SK-N-SH (cell line): ENCODE measurements at regions not wholly inside any gene's neighbourhood (a gene's known extent, or its start where the extent isn't known, plus 50 kb on each side); places are given as distances from the start of the nearest gene placed in this dataset.

ENCODE experiments used
- CTCF ChIA-PET: fragments of 300-600, 350-600 bp; formaldehyde crosslinking; extraction: SDS; loops from one replicate; lab custom pipeline; 2021; lab: Yijun Ruan, JAX
- POLR2A ChIA-PET: fragments of 350-600 bp; sonication (Branson Sonifier 250); formaldehyde crosslinking; extraction: SDS; loops from one replicate; lab custom pipeline; 2020; ENCODE audit warnings: antibody characterized with exemption, inconsistent platforms; lab: Yijun Ruan, JAX
- DNase-seq: peaks from one replicate; pipeline ENCODE4 v3.0.0; 2012
- H2AFZ ChIP-seq: fragments of 200-600 bp; sonication (generic); 2 replicates; pipeline ENCODE4 v1.8.1; 2016; ENCODE audit warnings: antibody characterized with exemption, mild to moderate bottlenecking, low read depth
- H3F3A ChIP-seq: fragments of 200-600 bp; sonication (generic); replicated peaks from 2 replicates; pipeline ENCODE3; 2016; ENCODE audit warnings: antibody characterized with exemption, mild to moderate bottlenecking; ENCODE audit not compliant: insufficient read depth
- H3K27ac ChIP-seq, 2 experiments: fragments of 200-500 bp in 1 of 2; fragments of 200-600 bp in 1 of 2; sonication (Bioruptor generic) in 1 of 2; sonication (generic), shearing (Covaris generic) in 1 of 2; 2 replicates each; pipeline versions ENCODE4 v1.5.1 to v1.6.1; 2014 to 2016; ENCODE audit warnings: low read depth in 2 of 2, inconsistent platforms in 1 of 2, low read length in 1 of 2, mild to moderate bottlenecking in 1 of 2, mixed read lengths in 1 of 2
- H3K27me3 ChIP-seq: fragments of 200-600 bp; sonication (generic), shearing (Covaris generic); 2 replicates; pipeline ENCODE4 v1.6.1; 2016; ENCODE audit warnings: mixed run types; ENCODE audit not compliant: insufficient read depth
- H3K36me3 ChIP-seq, 2 experiments: fragments of 200-500 bp in 1 of 2; fragments of 200-600 bp in 1 of 2; sonication (Bioruptor generic) in 1 of 2; sonication (generic) in 1 of 2; replicated peaks in 1 of 2; 2 replicates each; pipeline versions ENCODE3 to v1.5.1; 2014 to 2016; ENCODE audit warnings: low read length in 1 of 2, mild to moderate bottlenecking in 1 of 2; ENCODE audit not compliant: insufficient read depth in 2 of 2, control insufficient read depth in 1 of 2
- H3K4me1 ChIP-seq, 2 experiments: fragments of 200-500 bp in 1 of 2; fragments of 200-600 bp in 1 of 2; sonication (Bioruptor generic) in 1 of 2; sonication (generic), shearing (Covaris generic) in 1 of 2; 2 replicates each; pipeline versions ENCODE4 v1.5.1 to v1.6.1; 2014 to 2016; ENCODE audit warnings: low read depth in 1 of 2, low read length in 1 of 2, mixed run types in 1 of 2; ENCODE audit not compliant: insufficient read depth in 2 of 2, control insufficient read depth in 1 of 2
- H3K4me2 ChIP-seq: fragments of 200-600 bp; sonication (generic), shearing (Covaris generic); 2 replicates; pipeline ENCODE4 v1.6.1; 2017; ENCODE audit warnings: mixed run types
- H3K4me3 ChIP-seq, 2 experiments: fragments of 200-500 bp in 1 of 2; fragments of 200-600 bp in 1 of 2; sonication (Bioruptor generic) in 1 of 2; sonication (generic), shearing (Covaris generic) in 1 of 2; 2 replicates each; pipeline versions ENCODE4 v1.5.1 to v1.8.1; 2014 to 2016; ENCODE audit warnings: low read depth in 2 of 2, inconsistent platforms in 1 of 2, low read length in 1 of 2, mild to moderate bottlenecking in 1 of 2, mixed read lengths in 1 of 2, moderate library complexity in 1 of 2
- H3K79me2 ChIP-seq: fragments of 200-600 bp; sonication (generic); 2 replicates; pipeline ENCODE4 v1.8.1; 2017; ENCODE audit warnings: mild to moderate bottlenecking; ENCODE audit not compliant: insufficient read depth
- H3K9ac ChIP-seq: fragments of 200-600 bp; sonication (generic); 2 replicates; pipeline ENCODE4 v1.6.1; 2017; ENCODE audit warnings: mixed run types
- H3K9me2 ChIP-seq: fragments of 200-600 bp; sonication (generic); 2 replicates; pipeline ENCODE4 v1.6.1; 2017; ENCODE audit warnings: mixed run types
- H3K9me3 ChIP-seq: fragments of 200-600 bp; sonication (generic); 2 replicates; pipeline ENCODE4 v1.6.1; 2017; ENCODE audit warnings: mixed run types, mild to moderate bottlenecking, moderate library complexity
- H4K20me1 ChIP-seq: fragments of 200-600 bp; sonication (generic); 2 replicates; pipeline ENCODE4 v1.6.1; 2017; ENCODE audit warnings: mild to moderate bottlenecking, mixed run types; ENCODE audit not compliant: insufficient read depth
- CHD2 ChIP-seq: fragments of 150-350 bp; IDR thresholded peaks from 2 replicates; pipeline ENCODE4 v1.6.1; 2018; ENCODE audit warnings: low read length; ENCODE audit not compliant: partially characterized antibody
- NFIC ChIP-seq: IDR thresholded peaks from 2 replicates; pipeline ENCODE4 v1.4.0; 2012; ENCODE audit warnings: borderline replicate concordance
- NRF1 ChIP-seq: IDR thresholded peaks from 2 replicates; pipeline ENCODE4 v1.6.1; 2012; ENCODE audit warnings: low read depth, mild to moderate bottlenecking, low read length
- PBX3 ChIP-seq: IDR thresholded peaks from 2 replicates; pipeline ENCODE4; 2012
- RCOR1 ChIP-seq: fragments of 150-350 bp; IDR thresholded peaks from 2 replicates; pipeline ENCODE4 v1.6.1; 2017; ENCODE audit warnings: antibody characterized with exemption, low read length
- TCF12 ChIP-seq: IDR thresholded peaks from 2 replicates; pipeline ENCODE4 v1.4.0; 2012
- TEAD4 ChIP-seq: IDR thresholded peaks from 2 replicates; pipeline ENCODE4 v1.4.0; 2012; ENCODE audit warnings: mild to moderate bottlenecking, borderline replicate concordance; ENCODE audit not compliant: insufficient read depth
- WGBS: methylation state at CpG from one replicate; pipeline ENCODE4 v1.1.6; 2017; ENCODE audit warnings: low lambda C conversion rate; 5-methylcytosine and 5-hydroxymethylcytosine counted together
- TF ChIP-seq, protein P1 (sequence below): fragments of 200-600 bp; sonication (generic); IDR thresholded peaks from 2 replicates; pipeline ENCODE4 v1.6.1; 2017; ENCODE audit warnings: antibody characterized with exemption, mild to moderate bottlenecking, moderate library complexity
- TF ChIP-seq, protein P2 (sequence below): fragments of 150-350 bp; IDR thresholded peaks from 2 replicates; pipeline ENCODE4 v1.6.1; 2016; ENCODE audit warnings: mild to moderate bottlenecking, low read depth, low read length

DNA sequence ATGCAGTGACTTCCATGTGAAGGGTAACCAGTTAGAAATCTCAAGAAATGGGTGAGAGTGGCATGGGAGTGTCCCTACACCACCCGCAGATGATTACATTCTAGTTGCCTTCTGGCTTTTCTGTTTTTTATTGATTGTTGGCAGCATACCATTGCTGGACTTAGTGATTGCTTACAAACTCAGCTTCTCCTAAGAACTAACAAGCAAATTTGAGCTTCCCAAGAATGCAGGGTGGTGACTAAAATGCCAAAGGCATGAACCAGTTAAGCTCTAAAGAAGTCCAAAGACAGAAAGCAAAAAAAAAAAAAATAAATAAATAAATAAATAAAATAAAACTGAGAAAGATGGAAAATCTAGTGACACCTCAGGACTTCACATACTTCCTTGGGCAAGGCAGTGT is 245.5 kb upstream of the PARD3B start:
- no peak for DNase-seq
- ChIA-PET CTCF (interaction anchor here (1.3 kb wide), 1 partner anchor 39 kb away, joined by 4 read pairs; no protein-coding TSS in a partner anchor), POLR2A (interaction anchor here (0.7 kb wide), 1 partner anchor 430 kb away, joined by 3 read pairs; no protein-coding TSS in a partner anchor)

DNA sequence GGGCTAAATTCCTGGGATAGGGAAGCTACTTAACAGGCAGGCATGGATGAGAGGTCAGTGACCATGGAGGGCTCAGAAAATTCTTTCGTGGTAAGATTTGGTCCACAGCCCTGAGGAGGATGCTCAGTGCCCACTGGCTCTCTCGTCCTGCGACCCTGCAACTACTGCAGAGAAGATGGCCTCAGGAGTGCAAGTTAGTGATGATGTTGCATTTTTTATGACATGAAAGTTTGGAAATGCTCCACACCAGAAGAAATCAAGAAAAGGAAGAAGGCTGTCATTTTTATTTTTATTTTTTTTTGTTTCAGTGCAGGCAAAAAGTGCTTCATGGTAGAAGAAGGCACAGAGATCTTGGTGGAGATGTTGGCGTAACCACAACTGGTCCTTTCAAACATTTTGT is 238.6 kb upstream of the PARD3B start:
- no peak for TF ChIP-seq TCF12
- H3K79me2 ChIP-seq: no peaks in the 10 kb centered on the region
- no peaks in the 10 kb centered on the region for H3K9me3 ChIP-seq
- no peaks in the 10 kb centered on the region for H3F3A ChIP-seq
- H2AFZ ChIP-seq: no peak overlapping the region
- no peaks in the 10 kb centered on the region for H3K9me2 ChIP-seq
- WGBS: 64% methylated on average over 4 of the region's 4 CpGs
- H3K4me2 ChIP-seq: no peak overlapping the region
- POLR2A ChIA-PET: no interaction called here
- H4K20me1 ChIP-seq: no peaks in the 10 kb centered on the region
- H3K27me3 ChIP-seq: no peaks in the 10 kb centered on the region
- no peak overlapping the region for H3K4me3 ChIP-seq
- no peaks in the 10 kb centered on the region for H3K4me1 ChIP-seq
- CTCF ChIA-PET: interaction anchor here (1.2 kb wide), 1 partner anchor 162 kb away, joined by 3 read pairs; no protein-coding TSS in a partner anchor
- H3K9ac ChIP-seq: no peak overlapping the region
- H3K36me3 ChIP-seq: no peaks in the 10 kb centered on the region
- H3K27ac ChIP-seq: no peak overlapping the region
- no peak for DNase-seq

More for the DNA sequence above, 245.5 kb upstream of the PARD3B start:
- no peaks in the 10 kb centered on the region for H3K4me1 ChIP-seq
- TF ChIP-seq TEAD4 (no peak), CHD2 (no peak)
- no peak overlapping the region for H3K4me2 ChIP-seq
- no peaks in the 10 kb centered on the region for H3F3A ChIP-seq
- H3K9me2 ChIP-seq: no peaks in the 10 kb centered on the region
- H3K79me2 ChIP-seq: no peaks in the 10 kb centered on the region
- no peaks in the 10 kb centered on the region for H3K36me3 ChIP-seq
- no peaks in the 10 kb centered on the region for H4K20me1 ChIP-seq
- H3K9me3 ChIP-seq: no peaks in the 10 kb centered on the region
- no peak overlapping the region for H3K27ac ChIP-seq
- WGBS: 90% methylated on average over 1 of the region's 1 CpG
- no peaks in the 10 kb centered on the region; the same call in 1 of the 2 replicates for H3K27me3 ChIP-seq
- H3K4me3 ChIP-seq: no peak overlapping the region
- no peak overlapping the region for H3K9ac ChIP-seq
- no peak overlapping the region for H2AFZ ChIP-seq

DNA sequence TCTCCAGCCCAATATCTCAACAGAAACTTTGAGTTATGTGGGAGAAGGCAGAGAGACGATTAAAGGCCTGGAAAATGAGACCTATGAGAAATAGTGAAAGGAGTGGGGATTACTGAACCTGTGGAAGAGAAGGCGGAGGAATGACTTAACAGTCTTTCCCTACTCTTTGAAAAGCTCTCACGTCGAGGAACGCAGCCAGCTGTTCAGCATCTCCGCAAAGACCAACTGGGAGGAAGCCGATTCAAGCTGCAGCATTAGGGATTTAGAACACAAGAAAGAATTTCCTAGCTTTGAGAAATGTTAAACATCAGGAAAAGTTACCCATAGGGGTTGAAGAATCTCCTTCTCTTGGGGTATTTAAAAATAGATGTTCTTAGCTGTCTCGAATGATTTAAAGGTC is 233.2 kb upstream of the PARD3B start:
- Histone ChIP-seq H3K36me3 (no peaks in the 10 kb centered on the region), H3K4me1 (no peaks in the 10 kb centered on the region), H3K9me3 (no peaks in the 10 kb centered on the region), H3K4me2 (no peak overlapping the region), H3K9ac (no peak overlapping the region), H2AFZ (no peak overlapping the region), H4K20me1 (no peaks in the 10 kb centered on the region), H3K4me3 (no peak overlapping the region), H3K27me3 (no peaks in the 10 kb centered on the region; the same call in 1 of the 2 replicates), H3K79me2 (no peaks in the 10 kb centered on the region), H3F3A (no peaks in the 10 kb centered on the region), H3K9me2 (no peaks in the 10 kb centered on the region), H3K27ac (no peak overlapping the region)
- ChIA-PET CTCF (interaction anchor here (0.8 to 2.1 kb wide), 7 partner anchors 12 to 1369 kb away, joined by 3 to 9 read pairs (median 3); no protein-coding TSS in a partner anchor), POLR2A (no interaction called here)
- DNase-seq: no peak
- 63% methylated on average over 8 of the region's 8 CpGs for WGBS
- no peak for TF ChIP-seq TCF12
- no peak for TF ChIP-seq PBX3
- TF ChIP-seq, protein P1, sequence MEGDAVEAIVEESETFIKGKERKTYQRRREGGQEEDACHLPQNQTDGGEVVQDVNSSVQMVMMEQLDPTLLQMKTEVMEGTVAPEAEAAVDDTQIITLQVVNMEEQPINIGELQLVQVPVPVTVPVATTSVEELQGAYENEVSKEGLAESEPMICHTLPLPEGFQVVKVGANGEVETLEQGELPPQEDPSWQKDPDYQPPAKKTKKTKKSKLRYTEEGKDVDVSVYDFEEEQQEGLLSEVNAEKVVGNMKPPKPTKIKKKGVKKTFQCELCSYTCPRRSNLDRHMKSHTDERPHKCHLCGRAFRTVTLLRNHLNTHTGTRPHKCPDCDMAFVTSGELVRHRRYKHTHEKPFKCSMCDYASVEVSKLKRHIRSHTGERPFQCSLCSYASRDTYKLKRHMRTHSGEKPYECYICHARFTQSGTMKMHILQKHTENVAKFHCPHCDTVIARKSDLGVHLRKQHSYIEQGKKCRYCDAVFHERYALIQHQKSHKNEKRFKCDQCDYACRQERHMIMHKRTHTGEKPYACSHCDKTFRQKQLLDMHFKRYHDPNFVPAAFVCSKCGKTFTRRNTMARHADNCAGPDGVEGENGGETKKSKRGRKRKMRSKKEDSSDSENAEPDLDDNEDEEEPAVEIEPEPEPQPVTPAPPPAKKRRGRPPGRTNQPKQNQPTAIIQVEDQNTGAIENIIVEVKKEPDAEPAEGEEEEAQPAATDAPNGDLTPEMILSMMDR: no peak
- TF ChIP-seq, protein P2, sequence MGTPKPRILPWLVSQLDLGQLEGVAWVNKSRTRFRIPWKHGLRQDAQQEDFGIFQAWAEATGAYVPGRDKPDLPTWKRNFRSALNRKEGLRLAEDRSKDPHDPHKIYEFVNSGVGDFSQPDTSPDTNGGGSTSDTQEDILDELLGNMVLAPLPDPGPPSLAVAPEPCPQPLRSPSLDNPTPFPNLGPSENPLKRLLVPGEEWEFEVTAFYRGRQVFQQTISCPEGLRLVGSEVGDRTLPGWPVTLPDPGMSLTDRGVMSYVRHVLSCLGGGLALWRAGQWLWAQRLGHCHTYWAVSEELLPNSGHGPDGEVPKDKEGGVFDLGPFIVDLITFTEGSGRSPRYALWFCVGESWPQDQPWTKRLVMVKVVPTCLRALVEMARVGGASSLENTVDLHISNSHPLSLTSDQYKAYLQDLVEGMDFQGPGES: no peak
- TF ChIP-seq RCOR1: no peak
- no peak for TF ChIP-seq NRF1
- no peak for TF ChIP-seq NFIC
